Uterus (tissue), 2 donors: ENCODE measurements at regions not wholly inside any gene's neighbourhood (a gene's known extent, or its start where the extent isn't known, plus 50 kb on each side); places are given as distances from the start of the nearest gene placed in this dataset.

Source experiments
- CTCF ChIP-seq, 4 experiments: fragments of 200-600 bp in 2 of 4; fragments of 450-650 bp in 2 of 4; sonication (generic) in 2 of 4; IDR thresholded peaks; one replicate each; pipeline ENCODE4 v1.5.1; 2016 to 2019; ENCODE audit warnings: antibody characterized with exemption in 4 of 4, mild to moderate bottlenecking in 2 of 4, moderate library complexity in 1 of 4
- POLR2A ChIP-seq, 2 donors: fragments of 450-650 bp; IDR thresholded peaks; one replicate each; pipeline ENCODE4 v1.6.1; 2016; ENCODE audit warnings: antibody characterized with exemption in 2 of 2, mild to moderate bottlenecking in 1 of 2, moderate library complexity in 1 of 2

GRCh38 chr11:21933095-21933494, 259.8 kb upstream of the ANO5 start:
- TF ChIP-seq CTCF (IDR thresholded peaks at IDR 0.05) (no peak), POLR2A (IDR thresholded peaks at IDR 0.05) (no peak)
